Retinal pigment epithelial cell (primary cell): ENCODE measurements at regions not wholly inside any gene's neighbourhood (a gene's known extent, or its start where the extent isn't known, plus 50 kb on each side); places are given as distances from the start of the nearest gene placed in this dataset.

Source experiments
- DNase-seq: peaks from one replicate; pipeline ENCODE4 v3.0.0-alpha.2; 2010; ENCODE audit warnings: low read depth
- H3K4me3 ChIP-seq: 2 replicates; pipeline ENCODE4 v1.5.1; 2011; ENCODE audit warnings: mild to moderate bottlenecking, low read length, control low read depth, moderate library complexity
- TF ChIP-seq, protein P1 (sequence below): conservative IDR thresholded peaks from 2 replicates; pipeline ENCODE4 v1.5.1; 2011; ENCODE audit warnings: low read depth, low read length, control low read depth, inconsistent platforms

GRCh38 chr10:90326498-90327267 lies 531.2 kb downstream of the HTR7 start:
- TF ChIP-seq, protein P1, sequence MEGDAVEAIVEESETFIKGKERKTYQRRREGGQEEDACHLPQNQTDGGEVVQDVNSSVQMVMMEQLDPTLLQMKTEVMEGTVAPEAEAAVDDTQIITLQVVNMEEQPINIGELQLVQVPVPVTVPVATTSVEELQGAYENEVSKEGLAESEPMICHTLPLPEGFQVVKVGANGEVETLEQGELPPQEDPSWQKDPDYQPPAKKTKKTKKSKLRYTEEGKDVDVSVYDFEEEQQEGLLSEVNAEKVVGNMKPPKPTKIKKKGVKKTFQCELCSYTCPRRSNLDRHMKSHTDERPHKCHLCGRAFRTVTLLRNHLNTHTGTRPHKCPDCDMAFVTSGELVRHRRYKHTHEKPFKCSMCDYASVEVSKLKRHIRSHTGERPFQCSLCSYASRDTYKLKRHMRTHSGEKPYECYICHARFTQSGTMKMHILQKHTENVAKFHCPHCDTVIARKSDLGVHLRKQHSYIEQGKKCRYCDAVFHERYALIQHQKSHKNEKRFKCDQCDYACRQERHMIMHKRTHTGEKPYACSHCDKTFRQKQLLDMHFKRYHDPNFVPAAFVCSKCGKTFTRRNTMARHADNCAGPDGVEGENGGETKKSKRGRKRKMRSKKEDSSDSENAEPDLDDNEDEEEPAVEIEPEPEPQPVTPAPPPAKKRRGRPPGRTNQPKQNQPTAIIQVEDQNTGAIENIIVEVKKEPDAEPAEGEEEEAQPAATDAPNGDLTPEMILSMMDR, result no peak
- DNase-seq, result peak; percentile 70
- no peak overlapping the region for H3K4me3 ChIP-seq

GRCh38 chr10:90327611-90328010 lies 530.2 kb downstream of the HTR7 start:
- TF ChIP-seq, protein P1, result no peak
- DNase-seq, result no peak
- H3K4me3 ChIP-seq, result no peak overlapping the region

GRCh38 chr10:90328459-90328858 lies 529.4 kb downstream of the HTR7 start:
- DNase-seq, result no peak
- no peak overlapping the region for H3K4me3 ChIP-seq
- TF ChIP-seq, protein P1, result no peak

DNA sequence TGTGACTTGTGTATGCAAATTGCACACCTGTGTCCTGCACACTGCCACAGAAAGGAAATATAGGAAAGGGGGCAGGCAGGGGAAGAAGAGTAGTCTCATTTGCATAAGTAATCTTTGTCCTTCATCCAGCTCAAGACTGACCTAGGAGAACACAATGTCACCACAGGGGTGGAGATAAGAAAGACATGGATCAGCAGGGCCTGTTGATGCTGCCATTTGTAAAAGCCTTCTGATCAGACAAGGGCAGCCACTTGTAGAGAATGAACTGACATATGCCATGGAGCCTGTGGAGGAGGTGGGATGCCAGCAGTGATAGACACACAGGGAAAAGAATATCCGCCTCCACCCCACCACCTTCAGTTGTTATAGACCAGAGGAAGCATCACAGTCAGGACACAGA lies 528.9 kb downstream of the HTR7 start:
- no peak for DNase-seq
- TF ChIP-seq, protein P1, result no peak
- H3K4me3 ChIP-seq, result no peak overlapping the region

DNA sequence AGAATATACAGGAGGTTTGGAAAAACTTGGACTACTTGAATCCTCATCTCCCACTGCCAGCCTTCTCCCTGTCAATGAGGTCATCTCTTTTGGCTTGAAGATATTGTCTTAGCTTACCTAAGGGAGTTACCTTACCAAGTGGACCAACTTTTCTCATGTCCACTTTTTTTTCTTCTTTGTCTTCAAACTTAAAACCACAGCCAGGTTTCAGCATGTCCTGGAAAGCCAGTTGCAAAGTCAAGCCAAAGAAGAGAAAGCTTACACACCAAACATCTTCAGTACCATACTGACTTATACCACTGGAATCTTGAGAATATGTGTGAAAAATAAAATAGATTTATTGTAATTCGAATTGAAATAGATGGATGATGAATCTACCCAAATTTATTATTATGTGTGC lies 520.5 kb downstream of the HTR7 start:
- TF ChIP-seq, protein P1, result no peak
- DNase-seq, result no peak
- no peak overlapping the region for H3K4me3 ChIP-seq

GRCh38 chr10:90342480-90342879 lies 515.4 kb downstream of the HTR7 start:
- no peak for DNase-seq
- H3K4me3 ChIP-seq, result no peak overlapping the region
- TF ChIP-seq, protein P1, result no peak

GRCh38 chr10:90344226-90344625 lies 513.6 kb downstream of the HTR7 start:
- DNase-seq, result no peak
- H3K4me3 ChIP-seq, result no peak overlapping the region
- TF ChIP-seq, protein P1, result no peak
